WI38 (cell line): ENCODE measurements at regions not wholly inside any gene's neighbourhood (a gene's known extent, or its start where the extent isn't known, plus 50 kb on each side); places are given as distances from the start of the nearest gene placed in this dataset.

Source experiments
- H3K4me3 ChIP-seq: 2 replicates; pipeline ENCODE4 v1.5.1; 2011; ENCODE audit warnings: low read depth, mild to moderate bottlenecking, control low read depth, low read length
- TF ChIP-seq, protein P1 (sequence below): IDR thresholded peaks from 2 replicates; pipeline ENCODE4 v1.5.1; 2012; ENCODE audit warnings: low read depth, mild to moderate bottlenecking, control low read depth, low read length

DNA sequence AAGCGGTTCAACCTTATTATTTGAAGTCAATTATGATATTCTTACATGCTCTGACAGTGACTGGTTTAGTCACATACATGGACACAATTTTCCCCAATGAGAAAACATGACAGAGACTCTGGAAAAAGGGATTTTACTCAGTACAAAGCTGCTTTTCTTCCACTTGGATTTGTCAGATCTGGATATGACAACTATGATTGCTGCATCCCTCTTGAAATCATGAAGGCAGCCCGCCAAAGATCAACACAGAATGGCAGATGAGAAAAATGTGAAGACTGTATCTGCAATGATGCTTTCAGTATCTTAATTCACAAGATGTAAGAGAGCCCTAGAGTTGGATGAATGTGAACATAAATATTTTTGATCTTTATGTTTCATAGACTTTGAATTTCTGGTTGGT is 439.6 kb downstream of the CDH8 start:
- no peak overlapping the region for H3K4me3 ChIP-seq
- TF ChIP-seq, protein P1, sequence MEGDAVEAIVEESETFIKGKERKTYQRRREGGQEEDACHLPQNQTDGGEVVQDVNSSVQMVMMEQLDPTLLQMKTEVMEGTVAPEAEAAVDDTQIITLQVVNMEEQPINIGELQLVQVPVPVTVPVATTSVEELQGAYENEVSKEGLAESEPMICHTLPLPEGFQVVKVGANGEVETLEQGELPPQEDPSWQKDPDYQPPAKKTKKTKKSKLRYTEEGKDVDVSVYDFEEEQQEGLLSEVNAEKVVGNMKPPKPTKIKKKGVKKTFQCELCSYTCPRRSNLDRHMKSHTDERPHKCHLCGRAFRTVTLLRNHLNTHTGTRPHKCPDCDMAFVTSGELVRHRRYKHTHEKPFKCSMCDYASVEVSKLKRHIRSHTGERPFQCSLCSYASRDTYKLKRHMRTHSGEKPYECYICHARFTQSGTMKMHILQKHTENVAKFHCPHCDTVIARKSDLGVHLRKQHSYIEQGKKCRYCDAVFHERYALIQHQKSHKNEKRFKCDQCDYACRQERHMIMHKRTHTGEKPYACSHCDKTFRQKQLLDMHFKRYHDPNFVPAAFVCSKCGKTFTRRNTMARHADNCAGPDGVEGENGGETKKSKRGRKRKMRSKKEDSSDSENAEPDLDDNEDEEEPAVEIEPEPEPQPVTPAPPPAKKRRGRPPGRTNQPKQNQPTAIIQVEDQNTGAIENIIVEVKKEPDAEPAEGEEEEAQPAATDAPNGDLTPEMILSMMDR = no peak

DNA sequence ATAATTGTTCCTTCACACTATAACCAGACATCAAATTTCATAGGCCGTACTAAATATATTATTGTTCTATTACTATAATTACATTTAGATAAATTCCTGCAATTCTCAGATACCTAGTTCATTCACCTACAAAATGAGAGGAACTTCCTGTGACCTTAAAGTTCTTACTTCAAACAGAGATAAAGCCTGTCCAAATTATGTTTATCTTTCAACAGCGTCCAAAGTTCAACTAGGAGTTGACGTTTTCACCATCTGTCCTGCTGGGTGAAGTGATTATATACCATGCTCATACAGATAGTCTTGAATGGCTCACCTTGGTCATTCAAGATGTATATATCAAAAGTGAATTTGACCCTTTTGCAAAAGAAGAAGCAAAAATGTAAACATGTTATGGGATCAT is 440.6 kb downstream of the CDH8 start:
- TF ChIP-seq, protein P1 = no peak
- no peak overlapping the region for H3K4me3 ChIP-seq

DNA sequence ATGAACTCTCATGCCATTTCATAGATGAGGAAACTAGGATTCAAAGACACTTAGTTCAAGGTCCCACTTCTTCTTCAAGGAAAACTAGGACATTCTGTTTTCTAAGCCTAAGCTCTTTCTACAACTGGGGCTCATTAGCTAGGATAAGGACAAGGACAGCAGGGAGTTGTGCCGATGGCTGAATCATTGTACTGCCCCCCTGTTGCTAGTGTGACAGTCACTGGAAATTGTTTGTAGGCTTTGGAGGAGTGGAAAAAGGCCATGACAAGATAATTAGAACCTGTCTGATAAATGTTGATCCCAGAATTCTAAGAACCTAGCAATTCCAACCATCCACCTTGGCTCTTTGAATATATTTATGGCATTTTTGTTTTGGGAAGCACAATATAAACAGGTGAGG is 445.7 kb downstream of the CDH8 start:
- H3K4me3 ChIP-seq = no peak overlapping the region
- TF ChIP-seq, protein P1 = no peak

DNA sequence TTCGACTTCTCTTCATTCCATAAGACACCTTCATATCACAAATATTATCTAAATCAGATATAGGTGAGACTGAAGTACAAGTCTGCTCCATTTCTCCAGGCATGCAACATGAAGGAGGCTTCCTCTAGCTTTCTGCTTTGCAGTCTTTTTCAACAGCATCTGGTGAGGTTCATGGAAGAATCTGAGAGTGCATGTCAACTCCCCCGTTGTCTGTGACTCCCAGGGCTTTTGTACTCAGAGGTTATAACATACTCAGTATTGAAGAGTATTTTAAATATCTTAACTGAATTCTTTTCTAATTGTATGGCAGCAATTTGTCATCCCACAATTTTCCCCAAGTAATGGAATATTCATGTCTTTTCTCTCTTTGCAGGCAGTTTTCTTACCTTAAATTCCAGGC is 448.7 kb downstream of the CDH8 start:
- no peak overlapping the region for H3K4me3 ChIP-seq
- TF ChIP-seq, protein P1 = no peak

DNA sequence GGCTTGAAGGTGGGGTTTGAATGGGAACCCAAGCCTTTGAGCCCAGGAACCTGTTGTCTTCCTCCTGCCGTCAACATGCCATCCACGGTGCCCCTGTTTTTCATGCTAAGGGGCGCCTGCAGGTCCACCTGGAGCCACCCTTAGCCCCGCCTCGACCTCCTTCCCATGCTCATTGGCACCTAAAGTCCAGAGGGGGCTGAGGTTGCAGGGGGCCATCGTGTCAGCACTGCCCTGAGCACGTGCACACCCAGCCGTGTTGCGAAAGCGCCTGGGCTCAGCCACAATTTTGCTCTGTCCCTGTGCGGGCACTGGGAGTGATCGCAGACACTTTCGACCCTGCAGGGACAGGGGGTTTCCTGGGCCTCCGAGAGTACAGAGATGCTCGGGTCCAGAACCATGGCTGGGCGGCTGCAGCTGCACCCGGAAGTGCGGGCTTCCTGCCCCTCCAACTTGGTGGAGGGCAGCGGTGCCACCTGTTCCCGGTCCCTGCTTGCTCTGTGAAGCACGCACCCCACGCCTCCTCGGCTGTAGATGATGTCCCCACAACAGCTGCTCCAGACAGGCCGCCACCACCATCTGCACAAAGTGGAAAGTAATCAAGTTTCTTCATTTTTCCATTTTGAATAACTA is 454.7 kb downstream of the CDH8 start:
- no peak overlapping the region for H3K4me3 ChIP-seq
- TF ChIP-seq, protein P1 = no peak

DNA sequence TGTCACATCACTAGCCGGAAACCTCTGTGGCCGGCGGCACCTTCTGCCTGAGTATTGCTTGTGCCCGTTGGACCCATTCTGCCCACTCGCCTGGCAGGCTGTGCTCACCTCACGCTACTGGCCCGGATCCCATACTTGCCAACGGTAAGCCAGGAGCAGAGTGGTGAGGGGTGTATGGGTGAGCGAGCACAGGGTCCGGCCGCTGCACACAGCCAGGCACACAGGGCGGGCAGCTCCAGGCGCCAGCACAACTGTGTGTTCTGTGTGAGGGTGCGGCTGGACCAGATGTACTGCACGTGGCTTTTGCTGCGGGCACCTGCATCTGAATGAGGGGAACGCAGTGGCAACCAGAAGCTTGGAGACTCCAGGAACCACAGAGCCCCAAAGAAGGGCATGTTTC is 455.7 kb downstream of the CDH8 start:
- TF ChIP-seq, protein P1 = no peak

DNA sequence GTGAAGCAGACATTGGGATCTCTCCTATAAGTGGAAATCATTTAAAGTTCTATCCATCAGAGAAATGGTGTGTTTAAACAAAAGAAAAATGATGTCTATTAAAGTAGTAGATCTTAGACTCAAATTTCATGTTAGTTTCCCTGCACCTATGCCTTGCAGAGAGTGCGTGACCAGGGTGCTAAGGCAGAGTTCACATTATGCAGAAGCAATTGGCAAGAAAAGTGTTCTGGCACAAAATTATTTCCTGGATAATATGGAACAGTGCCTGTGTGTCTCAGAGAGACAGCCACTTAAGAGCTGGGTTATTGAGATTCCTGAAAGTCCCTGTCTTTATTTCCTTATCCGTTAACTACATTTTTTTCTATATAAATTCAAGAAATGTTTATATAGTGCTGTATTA is 457.0 kb downstream of the CDH8 start:
- TF ChIP-seq, protein P1 = no peak

More for the DNA sequence above, 455.7 kb downstream of the CDH8 start:
- H3K4me3 ChIP-seq = no peak overlapping the region

More for the DNA sequence above, 457.0 kb downstream of the CDH8 start:
- H3K4me3 ChIP-seq = no peak overlapping the region
